K562 (cell line): ENCODE measurements at regions not wholly inside any gene's neighbourhood (a gene's known extent, or its start where the extent isn't known, plus 50 kb on each side); places are given as distances from the start of the nearest gene placed in this dataset.

Experiments
- ATAC-seq: fragments of 200-7000 bp; cut with Tn5 transposase; 3 replicates; pipeline ENCODE4 v1.9.1; 2020; ENCODE audit warnings: moderate library complexity
- BruUV-seq: library from RNA; stranded (reverse); fragments of 400-500 nt; replicated peaks from 2 replicates; lab custom pipeline; 2021; lab: Mats Ljungman, UMichigan
- CTCF ChIA-PET: fragments of 300-600 bp; formaldehyde crosslinking; extraction: SDS; loops from one replicate; lab custom pipeline; 2021; ENCODE audit warnings: low intra/inter-chr PET ratio; lab: Yijun Ruan, JAX
- POLR2A ChIA-PET: fragments of 300-600, 350-650 bp; sonication (Branson Sonifier 250); formaldehyde crosslinking; extraction: SDS; loops from one replicate; lab custom pipeline; 2021; ENCODE audit warnings: antibody characterized with exemption, inconsistent platforms; lab: Yijun Ruan, JAX
- DNase-seq, 4 experiments: peaks; one replicate each; pipeline versions ENCODE4 v3.0.0 to v3.0.0-alpha.2; 2011 to 2018; ENCODE audit warnings: low spot score in 3 of 4, mixed read lengths in 3 of 4; ENCODE audit errors: extremely low read depth in 1 of 4
- FAIRE-seq: peaks from 2 replicates; lab custom pipeline; 2011; peaks lifted over from hg19 to GRCh38; lab: Jason Lieb, UNC
- H2AFZ ChIP-seq: 2 replicates; pipeline ENCODE4 v1.6.0; 2011; ENCODE audit warnings: low read depth, low read length, control low read depth, inconsistent platforms
- H3K27ac ChIP-seq: fragments of 200-600 bp; 3 replicates; pipeline ENCODE4 v1.8.0; 2011; ENCODE audit warnings: low read depth, mild to moderate bottlenecking, control low read depth, inconsistent platforms, low read length, moderate library complexity, mixed read lengths; ENCODE audit errors: extremely low read depth
- H3K27me3 ChIP-seq, 2 experiments: fragments of 300-600 bp in 1 of 2; 2 replicates in 1 of 2; 3 replicates in 1 of 2; pipeline versions ENCODE4 v1.6.0 to v1.8.0; 2011; ENCODE audit warnings: inconsistent platforms in 2 of 2, low read length in 2 of 2, mild to moderate bottlenecking in 1 of 2, mixed read lengths in 1 of 2, moderate library complexity in 1 of 2; ENCODE audit not compliant: control insufficient read depth in 2 of 2, insufficient read depth in 2 of 2
- H3K36me3 ChIP-seq: fragments of 300-600 bp; 3 replicates; pipeline ENCODE4 v1.8.0; 2011; ENCODE audit warnings: mild to moderate bottlenecking, low read length, inconsistent platforms; ENCODE audit not compliant: control insufficient read depth, insufficient read depth
- H3K4me1 ChIP-seq, 2 experiments: fragments of 200-600 bp in 1 of 2; replicated peaks in 1 of 2; 2 replicates in 1 of 2; 3 replicates in 1 of 2; pipeline versions ENCODE4 v1.5.1 to v1.8.0; 2011; ENCODE audit warnings: inconsistent platforms in 2 of 2, low read length in 2 of 2, mild to moderate bottlenecking in 1 of 2, mixed read lengths in 1 of 2, moderate library complexity in 1 of 2; ENCODE audit not compliant: control insufficient read depth in 2 of 2, insufficient read depth in 2 of 2
- H3K4me2 ChIP-seq: 2 replicates; pipeline ENCODE4 v1.6.1; 2011; ENCODE audit warnings: low read length, control low read depth, inconsistent platforms, mixed read lengths; ENCODE audit not compliant: insufficient read depth
- H3K4me3 ChIP-seq: fragments of 200-600 bp; sonication (generic), shearing (Covaris generic); 2 replicates; pipeline ENCODE4 v1.5.1; 2016; ENCODE audit warnings: control low read depth, inconsistent platforms
- H3K79me2 ChIP-seq: fragments of 200-600 bp; 3 replicates; pipeline ENCODE4 v1.8.0; 2011; ENCODE audit warnings: low read length, inconsistent platforms; ENCODE audit not compliant: control insufficient read depth, insufficient read depth
- H3K9ac ChIP-seq, 2 experiments: 2 replicates each; pipeline versions ENCODE4 v1.6.0 to v1.6.1; 2011; ENCODE audit warnings: low read depth in 2 of 2, low read length in 2 of 2, control low read depth in 1 of 2, inconsistent platforms in 1 of 2, mild to moderate bottlenecking in 1 of 2, mixed read lengths in 1 of 2; ENCODE audit not compliant: insufficient read depth in 1 of 2
- H3K9me1 ChIP-seq: one replicate; pipeline ENCODE4 v1.6.0; 2011; ENCODE audit warnings: inconsistent platforms, mild to moderate bottlenecking, low read length, moderate library complexity; ENCODE audit not compliant: control insufficient read depth, insufficient read depth
- H3K9me3 ChIP-seq: replicated peaks from 2 replicates; pipeline ENCODE4 v1.5.1; 2011; ENCODE audit warnings: low read depth, low read length, inconsistent platforms; ENCODE audit not compliant: control insufficient read depth, insufficient read depth
- H4K20me1 ChIP-seq: replicated peaks from 2 replicates; pipeline ENCODE4 v1.6.1; 2011; ENCODE audit warnings: low read length, inconsistent platforms, mixed read lengths; ENCODE audit not compliant: control insufficient read depth, insufficient read depth
- ARHGAP35 ChIP-seq: fragments of 450-650 bp; IDR thresholded peaks from 2 replicates; pipeline ENCODE4 v1.6.1; 2018; ENCODE audit not compliant: partially characterized antibody
- BRF2 ChIP-seq: IDR thresholded peaks from 3 replicates; pipeline ENCODE4 v1.6.1; 2011; ENCODE audit warnings: borderline replicate concordance, mild to moderate bottlenecking; ENCODE audit not compliant: insufficient read length, insufficient read depth
- CEBPB ChIP-seq: fragments of 450-650 bp; IDR thresholded peaks from 2 replicates; pipeline ENCODE4 v1.6.1; 2016; ENCODE audit warnings: missing genetic modification characterization, missing compliant biosample characterization
- CREBBP ChIP-seq: IDR thresholded peaks from one replicate; pipeline ENCODE4 v1.6.1; 2012; ENCODE audit warnings: low read depth, mild to moderate bottlenecking, control low read depth, inconsistent platforms, low read length
- GABPB1 ChIP-seq: sonication (generic); formaldehyde crosslinking; IDR thresholded peaks from 2 replicates; pipeline ENCODE4 v1.8.0; 2022; ENCODE audit warnings: mild to moderate bottlenecking, missing genetic modification reagents
- RAD51 ChIP-seq: fragments of 450-650 bp; IDR thresholded peaks from 2 replicates; pipeline ENCODE4 v1.7.1; 2016; ENCODE audit warnings: low read depth, mild to moderate bottlenecking, borderline replicate concordance
- ZNF407 ChIP-seq: fragments of 450-650 bp; IDR thresholded peaks from 2 replicates; pipeline ENCODE4 v1.6.1; 2016; ENCODE audit warnings: low read depth
- ZNF79 ChIP-seq: fragments of 250-450 bp; sonication (Bioruptor Pico); IDR thresholded peaks from 2 replicates; pipeline ENCODE4 v1.4.0; 2020; ENCODE audit warnings: low read depth, mild to moderate bottlenecking, moderate library complexity
- WGBS: fragments of 100-300 bp; shearing (Covaris generic); methylation state at CpG from one replicate; pipeline ENCODE4 v1.1.6; 2016; ENCODE audit warnings: low coverage, mixed read lengths; ENCODE audit not compliant: insufficient coverage; ENCODE audit errors: missing lambda C conversion rate; 5-methylcytosine and 5-hydroxymethylcytosine counted together
- in situ Hi-C: fragments of 300-500 bp; cut with MboI; formaldehyde crosslinking; loops from 4 replicates; pipeline ENCODE4 v1.15.0; 2018; ENCODE audit warnings: inconsistent platforms, mixed read lengths
- intact Hi-C: fragments of 100-400 bp; cut with micrococcal nuclease; formaldehyde crosslinking; loops from 2 replicates; pipeline ENCODE4 v1.14.2; 2022

- TF ChIP-seq ZNF407 (no peak), GABPB1 (CRISPR knock-in tag) (no peak)
These were observed 346.7 kb downstream of the CDH26 start (continued) for GRCh38 chr20:60304931-60305330.

- TF ChIP-seq ARHGAP35 (no peak), ZNF79 (CRISPR knock-in tag) (no peak), CEBPB (tag) (no peak), BRF2 (no peak), RAD51 (no peak), CREBBP (no peak)
- H3K36me3 ChIP-seq, result no peaks in the 10 kb centered on the region
- DNase-seq (no peak), ATAC-seq (no peak), FAIRE-seq (no peak)
- ChIA-PET POLR2A (no interaction called here), CTCF (no interaction called here)
- in situ Hi-C loops, result no loop called here
- H3K9me1 ChIP-seq, result no peaks in the 10 kb centered on the region
- no TSS peak for BruUV-seq
- no peaks in the 10 kb centered on the region for H3K9me3 ChIP-seq
- no peak overlapping the region for H3K4me2 ChIP-seq
- WGBS, result 0% methylated on average over 3 of the region's 3 CpGs
- no peaks in the 10 kb centered on the region; a peak in 1 of 5 replicates for H3K27me3 ChIP-seq
- intact Hi-C loops, result no loop called here
- H2AFZ ChIP-seq, result no peak overlapping the region
- H3K4me1 ChIP-seq, result no peaks in the 10 kb centered on the region
- no peaks in the 10 kb centered on the region for H3K79me2 ChIP-seq
- no peak overlapping the region for H3K27ac ChIP-seq
- H3K4me3 ChIP-seq, result no peak overlapping the region
- no peaks in the 10 kb centered on the region; the same call in 1 of the 2 replicates for H4K20me1 ChIP-seq
- H3K9ac ChIP-seq, result no peak overlapping the region
These were observed 347.9 kb downstream of the CDH26 start for GRCh38 chr20:60306105-60306504.
